WTC11 (cell line): ENCODE measurements at regions not wholly inside any gene's neighbourhood (a gene's known extent, or its start where the extent isn't known, plus 50 kb on each side); places are given as distances from the start of the nearest gene placed in this dataset.

Source experiments
- CBFB ChIP-seq: sonication (generic); formaldehyde crosslinking; IDR thresholded peaks from 2 replicates; pipeline ENCODE4 v1.8.1; 2022; ENCODE audit warnings: mild to moderate bottlenecking, low read depth, missing genetic modification reagents
- FOXK1 ChIP-seq: sonication (generic); formaldehyde crosslinking; IDR thresholded peaks from 2 replicates; pipeline ENCODE4 v1.8.0; 2022; ENCODE audit warnings: mild to moderate bottlenecking, moderate library complexity, missing genetic modification reagents
- ZSCAN18 ChIP-seq: fragments of 250-450 bp; sonication (Bioruptor Pico); IDR thresholded peaks from 2 replicates; pipeline ENCODE4 v2.1.2; 2022; ENCODE audit warnings: mild to moderate bottlenecking, moderate library complexity
- TF ChIP-seq, protein P1 (sequence below): sonication (generic); formaldehyde crosslinking; IDR thresholded peaks from 2 replicates; pipeline ENCODE4 v1.8.0; 2023; ENCODE audit warnings: mild to moderate bottlenecking, missing genetic modification reagents
- TF ChIP-seq, protein P2 (sequence below): sonication (generic); formaldehyde crosslinking; IDR thresholded peaks from 2 replicates; pipeline ENCODE4 v1.8.1; 2022; ENCODE audit warnings: low read depth, mild to moderate bottlenecking, moderate library complexity, missing genetic modification reagents, borderline replicate concordance
- TF ChIP-seq, protein P3 (sequence below): sonication (generic); formaldehyde crosslinking; IDR thresholded peaks from 2 replicates; pipeline ENCODE4 v1.8.1; 2022; ENCODE audit warnings: mild to moderate bottlenecking, missing genetic modification reagents, moderate library complexity, borderline replicate concordance

GRCh38 chr20:25865715-25866656 lies 169.3 kb upstream of the ZNF337 start:
- TF ChIP-seq ZSCAN18 (no peak), FOXK1 (no peak), CBFB (CRISPR knock-in tag) (no peak)
- TF ChIP-seq, protein P1, sequence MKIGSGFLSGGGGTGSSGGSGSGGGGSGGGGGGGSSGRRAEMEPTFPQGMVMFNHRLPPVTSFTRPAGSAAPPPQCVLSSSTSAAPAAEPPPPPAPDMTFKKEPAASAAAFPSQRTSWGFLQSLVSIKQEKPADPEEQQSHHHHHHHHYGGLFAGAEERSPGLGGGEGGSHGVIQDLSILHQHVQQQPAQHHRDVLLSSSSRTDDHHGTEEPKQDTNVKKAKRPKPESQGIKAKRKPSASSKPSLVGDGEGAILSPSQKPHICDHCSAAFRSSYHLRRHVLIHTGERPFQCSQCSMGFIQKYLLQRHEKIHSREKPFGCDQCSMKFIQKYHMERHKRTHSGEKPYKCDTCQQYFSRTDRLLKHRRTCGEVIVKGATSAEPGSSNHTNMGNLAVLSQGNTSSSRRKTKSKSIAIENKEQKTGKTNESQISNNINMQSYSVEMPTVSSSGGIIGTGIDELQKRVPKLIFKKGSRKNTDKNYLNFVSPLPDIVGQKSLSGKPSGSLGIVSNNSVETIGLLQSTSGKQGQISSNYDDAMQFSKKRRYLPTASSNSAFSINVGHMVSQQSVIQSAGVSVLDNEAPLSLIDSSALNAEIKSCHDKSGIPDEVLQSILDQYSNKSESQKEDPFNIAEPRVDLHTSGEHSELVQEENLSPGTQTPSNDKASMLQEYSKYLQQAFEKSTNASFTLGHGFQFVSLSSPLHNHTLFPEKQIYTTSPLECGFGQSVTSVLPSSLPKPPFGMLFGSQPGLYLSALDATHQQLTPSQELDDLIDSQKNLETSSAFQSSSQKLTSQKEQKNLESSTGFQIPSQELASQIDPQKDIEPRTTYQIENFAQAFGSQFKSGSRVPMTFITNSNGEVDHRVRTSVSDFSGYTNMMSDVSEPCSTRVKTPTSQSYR (CRISPR knock-in tag) = no peak
- TF ChIP-seq, protein P2, sequence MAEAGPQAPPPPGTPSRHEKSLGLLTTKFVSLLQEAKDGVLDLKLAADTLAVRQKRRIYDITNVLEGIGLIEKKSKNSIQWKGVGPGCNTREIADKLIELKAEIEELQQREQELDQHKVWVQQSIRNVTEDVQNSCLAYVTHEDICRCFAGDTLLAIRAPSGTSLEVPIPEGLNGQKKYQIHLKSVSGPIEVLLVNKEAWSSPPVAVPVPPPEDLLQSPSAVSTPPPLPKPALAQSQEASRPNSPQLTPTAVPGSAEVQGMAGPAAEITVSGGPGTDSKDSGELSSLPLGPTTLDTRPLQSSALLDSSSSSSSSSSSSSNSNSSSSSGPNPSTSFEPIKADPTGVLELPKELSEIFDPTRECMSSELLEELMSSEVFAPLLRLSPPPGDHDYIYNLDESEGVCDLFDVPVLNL (CRISPR knock-in tag) = no peak
- TF ChIP-seq, protein P3, sequence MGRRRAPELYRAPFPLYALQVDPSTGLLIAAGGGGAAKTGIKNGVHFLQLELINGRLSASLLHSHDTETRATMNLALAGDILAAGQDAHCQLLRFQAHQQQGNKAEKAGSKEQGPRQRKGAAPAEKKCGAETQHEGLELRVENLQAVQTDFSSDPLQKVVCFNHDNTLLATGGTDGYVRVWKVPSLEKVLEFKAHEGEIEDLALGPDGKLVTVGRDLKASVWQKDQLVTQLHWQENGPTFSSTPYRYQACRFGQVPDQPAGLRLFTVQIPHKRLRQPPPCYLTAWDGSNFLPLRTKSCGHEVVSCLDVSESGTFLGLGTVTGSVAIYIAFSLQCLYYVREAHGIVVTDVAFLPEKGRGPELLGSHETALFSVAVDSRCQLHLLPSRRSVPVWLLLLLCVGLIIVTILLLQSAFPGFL (CRISPR knock-in tag) = no peak
